K562 (cell line): ENCODE measurements at regions not wholly inside any gene's neighbourhood (a gene's known extent, or its start where the extent isn't known, plus 50 kb on each side); places are given as distances from the start of the nearest gene placed in this dataset.

Experiments
- CAMTA2 ChIP-seq: fragments of 250-450 bp; sonication (Bioruptor Pico); conservative IDR thresholded peaks from 2 replicates; pipeline ENCODE4 v1.5.1; 2022
- DMBX1 ChIP-seq: fragments of 250-450 bp; sonication (Bioruptor Pico); IDR thresholded peaks from 2 replicates; pipeline ENCODE4 v1.8.0; 2022; ENCODE audit warnings: inconsistent platforms, mild to moderate bottlenecking, moderate library complexity, borderline replicate concordance
- EP300 ChIP-seq: IDR thresholded peaks from 2 replicates; pipeline ENCODE4 v1.6.1; 2012; ENCODE audit warnings: low read length, improper control_type of control experiment
- GABPA ChIP-seq: fragments of 200-800 bp; sonication (Bioruptor generic); conservative IDR thresholded peaks from 2 replicates; pipeline ENCODE4 v1.6.1; 2016; ENCODE audit warnings: low read depth, missing genetic modification characterization, missing compliant biosample characterization
- KDM1A ChIP-seq, 2 experiments: fragments of 450-650 bp; IDR thresholded peaks; 2 replicates each; pipeline ENCODE4 v1.6.1; 2016; ENCODE audit warnings: mild to moderate bottlenecking in 2 of 2
- MCM7 ChIP-seq, 2 experiments: fragments of 450-650 bp; IDR thresholded peaks; 2 replicates each; pipeline ENCODE4 v1.6.1; 2016 to 2018
- MEF2D ChIP-seq: conservative IDR thresholded peaks from 2 replicates; pipeline ENCODE4 v1.6.1; 2016; ENCODE audit warnings: low read depth, missing genetic modification characterization, missing compliant biosample characterization
- NCOA2 ChIP-seq, 2 experiments: fragments of 450-650 bp; IDR thresholded peaks; 2 replicates each; pipeline ENCODE4 v1.6.1; 2018; ENCODE audit warnings: mild to moderate bottlenecking in 2 of 2, moderate library complexity in 1 of 2; ENCODE audit not compliant: partially characterized antibody in 2 of 2
- NR2C2 ChIP-seq, 2 experiments: fragments of 200-800 bp in 1 of 2; sonication (Bioruptor generic) in 1 of 2; sonication (generic) in 1 of 2; formaldehyde crosslinking in 1 of 2; IDR thresholded peaks; 2 replicates each; pipeline versions ENCODE4 v1.6.1 to v1.8.0; 2016 to 2022; ENCODE audit warnings: mild to moderate bottlenecking in 1 of 2, missing compliant biosample characterization in 1 of 2, missing genetic modification characterization in 1 of 2, missing genetic modification reagents in 1 of 2
- PHF20 ChIP-seq: fragments of 450-650 bp; IDR thresholded peaks from 2 replicates; pipeline ENCODE4 v1.6.1; 2018; ENCODE audit not compliant: partially characterized antibody
- POLR2AphosphoS2 ChIP-seq: IDR thresholded peaks from 2 replicates; pipeline ENCODE4 v1.6.1; 2012; ENCODE audit warnings: low read length, improper control_type of control experiment
- RFX7 ChIP-seq: fragments of 250-450 bp; sonication (Bioruptor Pico); IDR thresholded peaks from 2 replicates; pipeline ENCODE4 v1.5.1; 2021; ENCODE audit warnings: mild to moderate bottlenecking
- SIN3B ChIP-seq: fragments of 450-650 bp; IDR thresholded peaks from 2 replicates; pipeline ENCODE4 v1.6.1; 2017; ENCODE audit warnings: low read depth, mild to moderate bottlenecking, moderate library complexity
- SLC30A9 ChIP-seq: fragments of 250-450 bp; sonication (Bioruptor Pico); IDR thresholded peaks from 2 replicates; pipeline ENCODE4 v1.8.0; 2022; ENCODE audit warnings: mild to moderate bottlenecking, moderate library complexity
- TAF1 ChIP-seq: IDR thresholded peaks from 2 replicates; pipeline ENCODE4 v1.6.1; 2011; ENCODE audit warnings: mild to moderate bottlenecking, low read length, moderate library complexity; ENCODE audit not compliant: insufficient read depth, control insufficient read depth, severe bottlenecking; ENCODE audit errors: extremely low read depth
- TAL1 ChIP-seq: fragments of 450-650 bp; IDR thresholded peaks from 2 replicates; pipeline ENCODE4 v1.6.1; 2016; ENCODE audit warnings: mild to moderate bottlenecking
- TBL1XR1 ChIP-seq, 2 experiments: IDR thresholded peaks; 2 replicates each; pipeline ENCODE4 v1.6.1; 2012; ENCODE audit warnings: improper control_type of control experiment in 2 of 2, low read length in 2 of 2, mild to moderate bottlenecking in 1 of 2
- TEAD1 ChIP-seq, 2 experiments: fragments of 450-650 bp in 1 of 2; sonication (generic) in 1 of 2; formaldehyde crosslinking; IDR thresholded peaks; 2 replicates each; pipeline versions ENCODE4 v1.4.0 to v1.8.0; 2020 to 2022; ENCODE audit warnings: mild to moderate bottlenecking in 2 of 2, missing genetic modification reagents in 1 of 2
- ZC3H11A ChIP-seq: IDR thresholded peaks from 2 replicates; pipeline ENCODE4 v1.6.1; 2012; ENCODE audit warnings: low read depth, low read length, improper control_type of control experiment
- ZNF76 ChIP-seq: fragments of 250-450 bp; sonication (Bioruptor Pico); IDR thresholded peaks from 2 replicates; pipeline ENCODE4 v1.4.0; 2020; ENCODE audit warnings: mild to moderate bottlenecking, moderate library complexity, borderline replicate concordance
- ZNF830 ChIP-seq: fragments of 250-450 bp; sonication (Bioruptor Pico); IDR thresholded peaks from 2 replicates; pipeline ENCODE4 v1.5.0; 2021; ENCODE audit warnings: mild to moderate bottlenecking
- TF ChIP-seq, protein P1 (sequence below), 2 experiments: IDR thresholded peaks; 2 replicates each; pipeline ENCODE4 v1.6.1; 2011; ENCODE audit warnings: borderline replicate concordance in 1 of 2, control low read depth in 1 of 2, low read depth in 1 of 2, low read length in 1 of 2, mild to moderate bottlenecking in 1 of 2, mixed read lengths in 1 of 2, moderate library complexity in 1 of 2; ENCODE audit not compliant: insufficient read depth in 1 of 2, insufficient read length in 1 of 2, poor library complexity in 1 of 2, severe bottlenecking in 1 of 2; ENCODE audit errors: extremely low read depth in 1 of 2
- TF ChIP-seq, protein P2 (sequence below), 2 experiments: fragments of 450-650 bp in 1 of 2; sonication (generic) in 1 of 2; formaldehyde crosslinking in 1 of 2; IDR thresholded peaks in 1 of 2; conservative IDR thresholded peaks in 1 of 2; 2 replicates each; pipeline versions ENCODE4 v1.6.1 to v1.8.1; 2016 to 2023; ENCODE audit warnings: mild to moderate bottlenecking in 2 of 2, moderate library complexity in 2 of 2, inconsistent platforms in 1 of 2, missing genetic modification reagents in 1 of 2
- TF ChIP-seq, protein P3 (sequence below): fragments of 450-650 bp; IDR thresholded peaks from 2 replicates; pipeline ENCODE4 v1.6.1; 2016; ENCODE audit warnings: antibody characterized with exemption

DNA sequence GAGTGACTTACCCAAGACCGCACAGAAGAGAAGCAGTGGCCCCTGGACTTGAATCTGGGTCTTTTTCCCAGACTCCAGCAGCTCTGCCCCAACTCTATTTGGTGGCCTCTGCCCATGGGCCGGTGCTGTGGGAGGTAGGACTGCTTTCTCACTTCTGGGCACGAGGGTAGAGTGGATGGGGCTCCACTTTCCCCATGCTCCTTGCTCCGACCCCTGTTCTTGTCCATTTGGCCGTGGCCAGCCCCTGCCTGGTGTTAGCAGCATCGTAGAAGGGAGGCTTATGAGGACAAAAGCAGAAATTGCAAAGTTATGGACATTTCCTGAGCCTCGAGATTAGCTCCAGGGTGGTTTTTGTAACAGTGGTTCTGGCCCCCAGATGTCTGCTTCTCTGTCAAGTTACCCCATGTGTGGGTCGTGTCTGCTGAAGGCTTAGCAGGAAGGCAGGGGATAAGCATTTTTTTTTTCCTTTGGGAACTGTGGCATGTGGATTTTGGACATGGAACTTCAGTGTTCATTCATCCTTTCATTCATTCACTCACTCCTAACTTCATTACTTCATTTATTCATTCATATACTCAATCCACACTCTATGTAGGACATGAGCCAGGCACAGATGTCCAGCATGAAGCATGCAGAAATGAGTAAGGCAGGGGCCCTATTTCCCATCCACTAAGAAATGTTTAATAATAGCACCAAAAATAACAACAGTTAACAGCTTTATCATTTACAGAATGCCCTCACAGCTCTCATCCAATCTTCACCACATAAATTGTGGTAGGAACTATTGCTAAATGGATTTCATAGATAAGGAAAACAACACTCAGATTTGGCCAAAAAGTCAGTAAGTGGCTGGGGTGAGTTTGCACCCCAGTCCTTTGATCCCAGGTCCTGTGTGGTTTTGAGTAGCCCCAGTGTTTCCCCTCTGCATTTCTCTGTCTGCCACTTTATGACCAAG, 180.5 kb downstream of the OPA1 start (continued):
- no peak for TF ChIP-seq DMBX1 (CRISPR knock-in tag)
- no peak for TF ChIP-seq ZNF830 (CRISPR knock-in tag)
- TF ChIP-seq GABPA: no peak
- TF ChIP-seq SLC30A9 (CRISPR knock-in tag): no peak
- no peak for TF ChIP-seq MCM7 (IDR thresholded peaks at IDR 0.05)
- no peak for TF ChIP-seq TBL1XR1 (IDR thresholded peaks at IDR 0.05; ENCODE audit: low read length in 2 of 2)
- peak; percentile 42; the same call in 1 of the 2 replicates for TF ChIP-seq TAL1
- no peak for TF ChIP-seq TAF1
- no peak for TF ChIP-seq CAMTA2
- TF ChIP-seq, protein P1, sequence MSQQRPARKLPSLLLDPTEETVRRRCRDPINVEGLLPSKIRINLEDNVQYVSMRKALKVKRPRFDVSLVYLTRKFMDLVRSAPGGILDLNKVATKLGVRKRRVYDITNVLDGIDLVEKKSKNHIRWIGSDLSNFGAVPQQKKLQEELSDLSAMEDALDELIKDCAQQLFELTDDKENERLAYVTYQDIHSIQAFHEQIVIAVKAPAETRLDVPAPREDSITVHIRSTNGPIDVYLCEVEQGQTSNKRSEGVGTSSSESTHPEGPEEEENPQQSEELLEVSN (IDR thresholded peaks at IDR 0.05; ENCODE audit: borderline replicate concordance in 1 of 2, extremely low read depth in 1 of 2, insufficient read depth in 1 of 2, insufficient read length in 1 of 2, low read depth in 1 of 2, low read length in 1 of 2, poor library complexity in 1 of 2, severe bottlenecking in 1 of 2): no peak
- no peak for TF ChIP-seq ZC3H11A
- TF ChIP-seq ZNF76 (CRISPR knock-in tag): no peak
- no peak for TF ChIP-seq SIN3B
- no peak for TF ChIP-seq NR2C2 (CRISPR knock-in tag; IDR thresholded peaks at IDR 0.05)
- TF ChIP-seq NR2C2 (tag; IDR thresholded peaks at IDR 0.05): no peak
- peak; percentile 50 to 52; a peak in 2 of 4 replicates for TF ChIP-seq KDM1A (IDR thresholded peaks at IDR 0.05)
- no peak for TF ChIP-seq TEAD1 (CRISPR knock-in tag; IDR thresholded peaks at IDR 0.05)
- TF ChIP-seq RFX7 (CRISPR knock-in tag): no peak
- TF ChIP-seq PHF20: no peak
- TF ChIP-seq, protein P2, sequence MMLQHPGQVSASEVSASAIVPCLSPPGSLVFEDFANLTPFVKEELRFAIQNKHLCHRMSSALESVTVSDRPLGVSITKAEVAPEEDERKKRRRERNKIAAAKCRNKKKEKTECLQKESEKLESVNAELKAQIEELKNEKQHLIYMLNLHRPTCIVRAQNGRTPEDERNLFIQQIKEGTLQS (IDR thresholded peaks at IDR 0.05): no peak
- TF ChIP-seq, protein P2 (CRISPR knock-in tag; conservative IDR thresholded peaks at IDR 0.05): no peak
- no peak for TF ChIP-seq POLR2AphosphoS2
- TF ChIP-seq EP300: no peak
- TF ChIP-seq, protein P3, sequence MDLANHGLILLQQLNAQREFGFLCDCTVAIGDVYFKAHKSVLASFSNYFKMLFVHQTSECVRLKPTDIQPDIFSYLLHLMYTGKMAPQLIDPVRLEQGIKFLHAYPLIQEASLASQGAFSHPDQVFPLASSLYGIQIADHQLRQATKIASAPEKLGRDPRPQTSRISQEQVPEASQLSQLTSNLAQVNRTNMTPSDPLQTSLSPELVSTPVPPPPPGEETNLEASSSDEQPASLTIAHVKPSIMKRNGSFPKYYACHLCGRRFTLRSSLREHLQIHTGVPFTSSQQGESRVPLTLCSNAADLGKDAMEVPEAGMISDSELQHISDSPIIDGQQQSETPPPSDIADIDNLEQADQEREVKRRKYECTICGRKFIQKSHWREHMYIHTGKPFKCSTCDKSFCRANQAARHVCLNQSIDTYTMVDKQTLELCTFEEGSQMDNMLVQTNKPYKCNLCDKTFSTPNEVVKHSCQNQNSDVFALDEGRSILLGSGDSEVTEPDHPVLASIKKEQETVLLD: no peak
- TF ChIP-seq NCOA2 (IDR thresholded peaks at IDR 0.05; ENCODE audit: partially characterized antibody in 2 of 2): no peak
- peak; percentile 83; the same call in 1 of the 2 replicates for TF ChIP-seq MEF2D (tag)
